ENCODE measurements at regions not wholly inside any gene's neighbourhood (a gene's known extent, or its start where the extent isn't known, plus 50 kb on each side); places are given as distances from the start of the nearest gene placed in this dataset.
"Not testable (repeated sequence)": the region's sequence is repeated elsewhere in the genome, so short reads cannot be mapped to it uniquely, and the experiment has no call there.

DNA sequence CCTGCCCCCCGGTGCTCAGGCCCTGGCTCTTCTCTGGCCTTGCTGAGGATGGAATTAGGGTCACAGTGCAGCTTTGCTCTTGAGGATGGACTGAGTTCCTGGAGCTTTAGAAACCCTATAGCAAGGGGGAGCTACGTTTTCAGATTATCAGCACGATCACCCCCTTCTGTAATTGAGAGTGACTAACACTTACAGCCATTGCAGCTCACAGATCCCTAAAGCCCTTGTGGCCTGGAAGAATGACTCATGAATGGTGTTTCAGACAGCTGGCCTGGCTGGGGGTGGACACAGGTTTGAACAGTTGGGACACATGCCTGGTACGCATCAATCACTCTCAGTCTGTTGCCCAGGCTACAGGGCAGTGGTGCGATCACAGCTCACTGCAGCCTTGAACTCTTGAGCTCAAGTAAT lies 79.7 kb upstream of the IGFBP5 start:
- peak; percentile 98 for DNase-seq (ENCODE audit: low spot score)

DNA sequence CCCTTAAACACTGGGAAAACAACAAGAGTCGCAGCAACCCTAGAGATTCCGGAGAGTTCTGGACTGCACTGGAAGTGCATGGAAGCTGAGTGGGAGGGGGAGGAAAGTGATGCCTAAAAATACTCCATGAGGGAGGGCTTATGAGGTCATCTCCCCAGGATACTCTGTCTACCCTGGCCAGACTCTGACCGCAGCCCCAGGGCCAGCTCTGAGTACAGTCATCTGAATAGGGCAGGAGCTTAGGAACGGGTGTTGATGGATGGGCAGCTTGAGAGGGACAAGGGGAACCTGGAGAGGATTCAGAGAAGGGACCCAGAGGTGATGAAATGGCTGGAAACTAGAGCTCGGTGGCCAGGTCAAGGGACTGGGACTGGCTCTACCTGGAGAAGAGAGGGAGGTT lies 79.3 kb upstream of the IGFBP5 start:
- DNase-seq (ENCODE audit: low spot score) = peak; percentile 84

DNA sequence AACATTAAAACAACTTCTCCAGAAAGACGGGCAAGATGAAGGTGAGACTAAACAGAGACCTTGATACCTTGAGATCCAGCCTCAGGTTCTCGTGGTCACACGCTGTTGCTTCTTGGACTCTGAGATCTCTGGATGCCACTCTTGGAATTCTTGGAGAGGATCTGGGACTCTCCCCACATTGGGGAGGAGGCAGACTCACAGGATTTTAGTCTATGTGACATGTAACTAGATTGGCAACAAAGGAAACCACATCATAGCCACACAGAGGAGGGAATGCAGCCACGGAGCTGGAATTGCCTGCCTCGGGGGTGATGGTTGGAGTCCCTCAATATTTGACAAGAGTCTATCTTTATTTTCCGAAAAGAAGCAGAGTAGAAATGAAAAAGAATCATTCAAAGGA lies 78.8 kb upstream of the IGFBP5 start:
- no peak for DNase-seq (ENCODE audit: low spot score)

DNA sequence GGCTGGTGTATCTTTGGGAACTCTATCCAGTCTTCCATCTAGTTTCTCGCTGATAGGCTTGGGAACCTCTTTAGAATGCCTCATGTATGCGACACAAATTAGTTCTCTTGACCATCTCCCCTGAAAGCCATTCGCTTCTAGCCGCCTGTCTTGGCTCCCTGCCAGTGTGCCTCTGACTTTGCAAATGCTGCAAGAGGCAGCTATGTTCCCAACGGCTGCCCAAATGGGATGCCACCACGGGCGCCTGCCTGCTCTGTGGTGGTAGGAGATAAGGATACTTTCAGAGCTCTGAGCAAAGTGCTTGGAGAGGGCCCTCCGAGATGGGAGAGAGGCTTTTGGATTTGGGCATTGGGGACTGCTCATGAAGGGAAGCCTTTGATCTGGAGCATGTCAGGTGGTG lies 77.7 kb upstream of the IGFBP5 start:
- DNase-seq (ENCODE audit: low spot score) = no peak

DNA sequence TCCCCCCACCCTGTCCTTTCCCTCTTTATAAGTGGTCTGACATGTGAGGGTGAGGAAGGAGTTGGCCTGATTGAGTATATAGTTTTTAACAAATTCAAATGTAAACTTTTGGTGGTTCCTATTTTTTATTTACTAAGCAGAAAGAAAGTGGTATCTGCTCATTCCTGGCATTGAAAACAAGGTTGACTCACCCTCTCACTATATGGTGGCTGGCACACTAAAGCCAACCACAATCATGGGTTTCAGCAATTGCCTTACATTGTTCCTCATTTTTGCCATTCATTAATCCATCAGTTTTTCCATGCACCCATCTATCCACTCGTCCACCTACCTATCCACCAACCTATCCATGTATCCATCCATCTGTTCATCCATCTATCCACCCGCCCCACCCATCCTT lies 75.4 kb upstream of the IGFBP5 start:
- DNase-seq (ENCODE audit: low spot score) = no peak

DNA sequence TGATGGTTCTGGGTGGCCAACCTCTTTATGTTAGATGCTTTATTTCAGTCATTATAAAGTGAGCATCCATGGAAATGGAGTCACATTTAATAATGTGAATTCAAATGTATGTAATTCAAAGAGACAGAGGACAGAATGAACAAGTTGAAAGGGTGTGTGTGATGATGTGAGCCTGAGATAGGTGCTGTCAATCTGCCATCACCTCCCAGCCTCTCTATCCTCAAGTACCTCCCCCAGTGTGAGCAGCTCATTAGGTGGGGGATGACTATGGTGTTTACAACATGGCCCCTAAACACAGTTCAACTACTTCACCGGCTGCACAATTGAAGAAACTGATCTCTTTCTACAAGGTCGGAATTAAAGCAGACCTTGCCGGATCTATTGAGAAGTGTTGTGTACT lies 74.7 kb upstream of the IGFBP5 start:
- DNase-seq (ENCODE audit: low spot score) = no peak

DNA sequence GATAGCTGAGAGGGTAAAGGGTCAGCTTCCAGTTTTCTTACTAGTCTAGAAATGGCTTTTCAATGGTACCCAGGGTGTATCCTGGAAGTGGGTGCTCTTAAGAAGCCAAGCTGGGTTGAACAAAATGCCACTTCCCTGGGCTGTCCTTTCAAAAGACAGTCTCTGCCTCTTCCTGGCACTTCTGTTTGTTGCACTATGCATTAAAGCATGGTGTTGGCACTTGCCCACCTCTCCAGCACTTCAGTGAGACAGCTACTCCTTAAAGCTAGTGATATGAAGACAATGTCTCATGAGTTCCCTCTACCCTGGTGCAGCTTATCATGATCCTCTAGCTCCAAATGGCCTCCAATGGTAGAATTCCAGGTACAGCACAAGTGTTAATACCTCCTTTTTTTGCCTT lies 74.3 kb upstream of the IGFBP5 start:
- no peak for DNase-seq (ENCODE audit: low spot score)

DNA sequence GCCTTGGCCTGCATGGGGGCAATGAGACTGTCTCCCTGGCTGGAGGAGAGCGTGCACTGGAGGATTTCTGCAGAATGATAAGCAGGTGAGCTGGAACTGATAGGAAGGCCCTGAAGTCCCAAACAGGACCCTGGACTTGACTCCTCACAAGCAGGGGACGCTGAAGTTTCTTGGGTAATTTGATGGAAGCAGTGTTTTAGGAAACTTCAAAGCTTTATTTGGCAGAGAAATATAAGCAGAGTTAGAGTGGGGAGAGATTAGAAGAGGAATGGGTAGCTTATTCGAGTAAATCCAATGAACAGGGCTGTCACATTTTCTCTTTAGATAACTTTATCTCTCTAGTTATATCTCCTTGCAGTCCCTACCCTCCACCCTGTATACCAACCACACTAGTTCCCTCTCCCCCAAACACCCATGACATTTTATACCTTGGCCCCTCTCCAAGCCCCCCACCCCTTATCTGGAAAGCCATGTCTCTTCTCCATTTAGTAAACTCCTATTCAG lies 73.6 kb upstream of the IGFBP5 start:
- no peak for DNase-seq (ENCODE audit: low spot score)

DNA sequence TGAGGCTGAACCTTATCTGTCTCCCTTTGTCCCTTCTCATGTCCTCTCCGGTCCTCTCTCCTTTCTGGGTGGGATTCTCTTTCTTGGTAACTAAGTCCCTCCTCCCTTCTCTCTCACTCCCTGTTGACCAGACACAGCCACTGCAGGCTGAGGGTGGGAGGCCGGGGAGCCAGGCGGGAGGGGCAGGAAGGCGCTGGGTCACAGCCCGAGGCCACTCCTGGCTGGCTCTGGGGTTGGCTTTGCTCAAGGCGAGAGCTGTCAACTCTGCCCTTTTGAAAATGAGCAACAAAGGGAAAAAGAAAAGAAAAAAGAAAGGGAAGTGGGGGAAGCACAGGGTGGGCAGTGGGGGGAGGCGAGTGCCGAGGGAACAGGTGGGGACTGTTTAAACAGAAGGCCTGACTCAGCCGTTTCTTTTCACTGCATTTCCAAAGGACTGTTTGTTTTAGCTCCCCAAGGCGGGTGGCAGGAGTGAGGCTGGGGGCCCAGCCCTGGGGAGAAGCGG lies 70.5 kb upstream of the IGFBP5 start:
- no peak for DNase-seq (ENCODE audit: low spot score)

DNA sequence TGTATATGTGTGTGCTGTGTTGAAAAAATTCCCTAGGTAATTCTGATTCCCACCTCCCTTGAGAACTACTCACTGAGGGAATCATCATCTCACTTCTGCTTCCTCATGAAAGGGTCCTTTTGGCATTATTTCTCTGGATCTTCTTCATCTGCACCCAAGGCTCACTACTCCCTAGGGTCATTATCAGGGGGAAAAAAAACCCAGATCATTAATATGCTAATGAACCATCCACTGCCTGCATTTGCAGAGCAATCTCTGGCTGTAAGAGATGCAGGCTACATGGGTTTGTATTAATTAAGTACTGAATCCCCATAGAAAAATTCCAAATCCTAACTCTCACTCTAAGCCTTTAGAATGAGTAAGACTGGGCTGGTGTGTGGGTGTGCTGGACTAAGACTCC lies 68.0 kb upstream of the IGFBP5 start:
- DNase-seq (ENCODE audit: low spot score) = no peak

DNA sequence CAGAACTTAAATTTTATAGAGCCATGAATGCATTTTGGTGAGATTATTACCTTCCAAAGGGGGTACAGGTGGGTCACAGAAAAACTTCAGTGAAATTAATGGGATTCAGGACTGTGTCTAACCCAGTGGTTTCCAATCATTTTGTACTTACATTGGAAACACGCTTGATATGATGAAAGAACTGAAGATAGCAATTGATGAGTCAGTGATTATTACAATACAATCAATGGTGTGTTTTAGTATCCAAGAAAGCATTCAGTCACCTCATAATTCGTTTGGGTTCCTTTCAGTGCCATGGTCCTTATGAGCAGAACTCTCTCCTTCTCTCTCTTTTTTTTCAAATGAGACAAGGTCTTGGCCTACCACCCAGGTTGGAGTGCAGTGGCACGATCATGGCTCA lies 66.5 kb upstream of the IGFBP5 start:
- DNase-seq (ENCODE audit: low spot score) = no peak

DNA sequence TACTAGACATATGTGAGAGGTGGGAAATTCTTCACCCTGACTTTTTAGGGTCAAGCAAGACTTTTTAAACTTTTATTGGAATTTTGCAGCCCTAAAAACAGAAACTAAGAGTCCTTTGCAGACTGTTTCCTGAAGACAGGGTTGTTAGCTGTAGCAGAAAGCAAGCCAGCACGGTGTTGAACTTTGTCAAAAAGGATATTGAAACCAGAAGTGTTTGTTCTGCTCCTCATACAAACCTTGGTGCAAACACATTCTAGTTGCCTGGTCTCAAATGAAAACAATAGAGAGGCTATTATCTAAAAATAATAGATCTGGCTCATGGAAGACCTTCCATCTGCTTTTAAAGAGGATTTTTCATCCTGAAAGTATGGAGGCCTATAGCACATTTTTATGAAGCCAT lies 65.8 kb upstream of the IGFBP5 start:
- DNase-seq (ENCODE audit: low spot score) = no peak

DNA sequence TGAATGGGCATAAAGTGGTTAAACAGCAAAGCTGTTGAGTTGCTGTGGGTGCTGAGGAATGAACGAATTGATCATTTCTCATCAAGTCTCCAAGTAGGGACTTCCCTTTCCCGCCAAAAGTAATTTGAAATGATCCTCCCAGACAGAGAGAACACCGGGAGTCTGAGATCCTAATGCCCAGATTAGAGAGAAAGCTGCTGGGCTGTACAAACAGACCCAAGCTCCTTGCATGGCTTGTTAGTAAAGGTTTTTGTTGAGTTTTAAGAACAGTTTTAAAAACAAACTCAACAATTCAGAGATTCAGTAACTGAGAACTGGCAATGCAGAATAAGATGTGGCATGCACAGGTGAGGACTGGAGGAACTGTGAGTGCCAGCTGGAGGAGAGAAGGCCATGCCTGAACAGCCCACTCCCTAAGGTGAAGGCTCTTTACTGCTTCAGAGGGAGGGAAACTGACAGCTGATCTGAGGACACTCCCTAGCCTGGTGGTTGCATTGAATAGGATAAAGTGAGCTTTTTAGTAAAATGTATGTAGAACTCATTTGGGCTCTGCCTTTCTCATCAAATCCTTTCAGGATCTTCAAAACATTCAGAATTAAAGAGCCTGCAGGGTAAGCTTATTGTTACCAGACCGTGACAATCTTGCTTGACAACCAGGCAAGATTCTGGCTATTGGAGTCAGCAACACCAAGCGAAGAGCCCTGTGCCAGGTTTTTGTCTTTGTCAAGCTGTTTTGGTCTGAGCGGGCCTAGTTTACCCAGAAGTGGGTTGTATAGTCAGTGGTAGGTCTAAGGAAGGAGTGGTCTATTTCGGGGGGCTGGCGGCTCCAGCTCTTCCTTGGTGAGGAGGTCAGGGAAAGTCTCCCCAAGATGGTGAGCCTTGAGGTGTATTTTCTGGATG lies 63.2 kb upstream of the IGFBP5 start:
- DNase-seq (ENCODE audit: low spot score) = no peak

DNA sequence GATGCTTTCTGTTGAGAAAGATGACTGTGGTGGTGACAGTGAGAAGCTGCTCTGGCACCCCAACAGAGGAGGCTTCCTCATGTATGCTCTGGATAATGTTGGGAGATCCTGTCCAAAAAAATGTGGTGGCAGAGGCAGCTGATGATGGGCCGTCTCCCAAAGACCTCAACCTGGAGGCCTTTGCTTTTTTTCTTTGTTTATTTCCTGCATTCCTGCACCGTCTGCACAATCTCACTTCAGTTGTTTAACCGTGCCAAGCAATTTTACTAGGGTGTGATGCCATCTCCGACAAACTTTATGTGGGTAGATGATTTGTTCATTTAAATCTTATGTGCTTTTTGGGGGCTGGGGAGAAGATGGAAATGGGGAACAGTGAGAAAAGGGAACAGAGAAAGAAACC lies 62.2 kb upstream of the IGFBP5 start:
- DNase-seq (ENCODE audit: low spot score) = no peak

DNA sequence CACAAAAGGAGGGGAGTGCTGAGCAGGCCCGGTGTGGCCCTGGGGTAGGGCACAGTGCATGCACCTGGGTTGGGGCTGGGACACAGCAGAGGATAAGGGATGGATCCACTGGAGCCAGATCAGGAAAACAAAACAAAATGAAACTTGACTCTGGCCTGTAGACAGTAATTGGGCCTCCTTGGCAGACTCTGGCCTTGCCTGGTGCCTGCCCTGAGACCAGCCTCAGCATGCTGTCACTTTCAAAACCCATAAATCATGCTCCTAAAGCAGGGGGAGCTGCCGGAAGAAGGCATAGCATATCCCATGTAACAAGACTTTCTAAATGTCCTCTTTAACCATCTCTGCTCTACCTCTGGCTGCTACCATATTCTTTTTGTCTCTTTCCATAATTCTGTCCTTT lies 61.1 kb upstream of the IGFBP5 start:
- DNase-seq (ENCODE audit: low spot score) = no peak

DNA sequence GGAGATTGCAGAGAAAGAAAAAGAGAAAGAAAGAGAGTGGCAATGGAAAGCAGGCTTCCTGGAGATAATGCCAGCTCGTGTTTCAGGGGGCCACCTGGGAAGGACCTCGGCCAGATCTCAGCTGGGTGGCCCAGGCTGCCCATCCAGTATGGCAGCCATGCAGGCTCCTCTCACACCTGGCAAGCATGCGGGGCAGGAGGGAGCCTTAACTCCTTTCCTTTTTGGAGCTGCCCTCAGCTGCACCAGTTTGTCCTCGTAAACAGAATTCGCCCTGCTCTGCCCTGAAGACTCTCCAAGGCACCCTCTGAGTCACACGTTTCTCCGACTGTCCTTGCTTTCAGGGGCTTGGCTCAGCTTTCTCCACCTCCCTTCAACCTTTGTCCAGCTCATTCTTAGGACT lies 59.5 kb upstream of the IGFBP5 start:
- no peak for DNase-seq (ENCODE audit: low spot score)

DNA sequence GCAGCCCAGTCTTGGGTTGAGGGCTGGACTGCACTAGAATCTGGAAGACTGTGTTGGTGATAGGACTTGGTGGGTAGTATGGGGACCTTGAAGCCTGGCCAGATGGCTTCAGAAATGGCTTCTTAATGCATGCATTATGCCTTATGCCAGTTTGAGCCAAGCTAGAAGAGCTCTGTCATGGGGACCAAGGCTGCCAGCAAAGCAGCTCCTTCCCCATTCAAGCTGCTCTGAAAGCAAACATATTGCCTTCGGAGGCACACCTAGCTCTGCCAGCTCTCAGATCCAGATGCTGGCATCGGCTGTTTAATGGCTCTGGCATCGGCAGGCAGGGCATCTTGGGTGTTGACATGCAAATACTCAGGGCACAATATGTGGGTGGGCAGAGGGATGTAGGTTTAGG lies 59.0 kb upstream of the IGFBP5 start:
- no peak for DNase-seq (ENCODE audit: low spot score)

DNA sequence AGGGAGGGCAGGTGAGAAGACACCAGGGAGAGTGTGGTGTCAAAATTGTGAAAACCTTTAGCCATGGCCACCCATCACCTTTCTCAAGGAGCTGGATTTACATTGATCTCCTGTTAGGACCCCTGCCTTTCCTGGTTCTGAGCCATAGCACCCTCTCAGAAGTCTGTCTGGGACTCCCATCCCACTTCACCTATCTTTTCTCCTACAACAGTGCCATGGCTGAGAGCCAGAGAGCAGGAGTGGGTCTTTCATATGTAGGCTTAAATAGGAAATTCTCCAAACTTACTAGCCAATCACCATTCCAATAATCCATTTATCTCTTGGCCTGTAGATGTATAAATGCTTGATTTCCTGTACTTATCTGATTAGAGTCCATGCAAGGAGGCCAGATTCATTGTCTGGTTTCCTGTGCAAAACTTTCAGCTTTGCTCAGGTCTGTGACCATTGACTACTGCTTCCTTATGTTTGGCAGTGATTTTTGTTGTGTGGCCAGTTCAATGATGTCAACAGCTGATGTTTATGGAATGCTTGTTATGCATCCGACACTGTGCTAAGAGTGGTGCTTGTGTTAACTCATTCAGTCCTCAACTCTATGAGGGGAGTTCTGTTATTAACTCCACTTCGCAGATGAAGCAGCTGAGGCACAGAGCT lies 57.6 kb upstream of the IGFBP5 start:
- DNase-seq (ENCODE audit: low spot score) = no peak

DNA sequence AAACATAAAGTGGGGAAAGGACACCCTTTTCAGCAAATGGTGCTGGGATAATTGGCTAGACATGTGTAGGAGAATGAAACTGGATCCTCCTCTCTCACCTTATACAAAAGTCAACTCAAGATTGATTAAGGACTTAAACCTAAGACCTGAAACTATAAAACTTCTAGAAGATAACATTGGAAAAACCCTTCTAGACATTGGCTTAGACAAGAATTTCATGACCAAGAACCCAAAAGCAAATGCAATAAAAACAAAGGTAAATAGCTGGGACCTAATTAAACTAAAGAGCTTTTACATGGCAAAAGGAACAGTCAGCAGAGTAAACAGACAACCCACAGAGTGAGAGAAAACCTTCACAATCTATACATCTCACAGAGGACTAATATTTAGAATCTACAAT lies 55.4 kb upstream of the IGFBP5 start:
- DNase-seq (ENCODE audit: low spot score) = not testable (repeated sequence)

DNA sequence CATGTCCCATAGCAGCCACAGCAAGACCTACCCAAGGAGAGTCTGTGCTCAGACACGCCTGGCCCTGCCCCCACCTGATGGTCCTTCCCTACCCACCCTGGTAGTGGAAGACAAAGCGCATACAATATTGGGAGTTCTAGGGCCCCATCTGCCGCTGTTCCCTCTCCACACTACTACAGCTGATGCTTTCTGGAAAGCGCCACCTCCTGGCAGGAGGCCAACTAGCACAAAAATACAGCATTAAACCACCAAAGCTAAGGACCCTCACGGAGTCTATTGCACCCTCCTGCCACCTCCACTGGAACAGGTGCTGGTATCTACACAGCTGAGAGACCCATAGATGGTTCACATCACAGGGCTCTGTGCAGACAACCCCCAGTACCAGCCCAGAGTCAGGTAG lies 50.9 kb upstream of the IGFBP5 start:
- not testable (repeated sequence) for DNase-seq (ENCODE audit: low spot score)

DNA sequence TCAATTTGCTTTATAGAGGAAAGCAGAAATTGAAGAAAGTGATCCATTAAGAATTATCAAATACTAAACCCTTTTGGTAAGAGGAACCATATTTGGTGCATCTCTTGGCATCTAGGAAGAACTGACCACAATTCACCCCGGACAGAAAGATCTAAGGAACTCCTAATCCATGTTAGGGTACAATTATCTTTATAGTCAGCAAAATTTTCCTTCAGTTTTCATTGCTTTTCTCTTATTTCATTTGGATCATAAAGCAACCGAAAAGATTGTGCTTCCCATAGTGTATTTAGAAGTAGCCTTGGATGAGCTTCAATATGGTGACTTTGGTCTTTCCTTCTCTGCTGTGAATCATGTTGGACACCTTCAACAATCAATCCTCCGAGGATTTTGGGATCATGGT lies 50.1 kb upstream of the IGFBP5 start:
- no peak for DNase-seq (ENCODE audit: low spot score)
